Fibroblast of peridontal ligament (primary cell): ENCODE measurements at regions not wholly inside any gene's neighbourhood (a gene's known extent, or its start where the extent isn't known, plus 50 kb on each side); places are given as distances from the start of the nearest gene placed in this dataset.

Experiments used
- DNase-seq: peaks from one replicate; pipeline ENCODE4 v3.0.0-alpha.2; 2010; ENCODE audit errors: extremely low read depth

DNA sequence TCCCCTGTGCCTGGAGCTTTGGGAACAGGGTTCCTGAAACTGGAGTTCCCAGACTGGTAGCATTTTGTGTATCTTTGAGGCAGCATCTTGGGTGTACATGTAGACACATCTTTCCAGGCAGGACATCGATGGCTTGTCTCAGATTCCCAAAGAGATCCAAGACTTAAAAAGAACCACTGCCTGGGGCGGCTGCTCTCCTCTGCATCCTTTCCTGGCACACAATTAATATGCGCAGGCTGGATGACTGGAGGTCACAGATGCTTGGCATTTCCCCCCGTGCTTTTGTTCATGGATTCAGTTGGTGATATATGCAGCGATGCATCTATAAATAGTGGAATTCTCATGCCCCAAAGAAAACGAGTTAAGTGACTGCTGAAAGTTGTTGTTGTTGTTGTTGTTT is 80.5 kb downstream of the CLDN34 start:
- no peak for DNase-seq

DNA sequence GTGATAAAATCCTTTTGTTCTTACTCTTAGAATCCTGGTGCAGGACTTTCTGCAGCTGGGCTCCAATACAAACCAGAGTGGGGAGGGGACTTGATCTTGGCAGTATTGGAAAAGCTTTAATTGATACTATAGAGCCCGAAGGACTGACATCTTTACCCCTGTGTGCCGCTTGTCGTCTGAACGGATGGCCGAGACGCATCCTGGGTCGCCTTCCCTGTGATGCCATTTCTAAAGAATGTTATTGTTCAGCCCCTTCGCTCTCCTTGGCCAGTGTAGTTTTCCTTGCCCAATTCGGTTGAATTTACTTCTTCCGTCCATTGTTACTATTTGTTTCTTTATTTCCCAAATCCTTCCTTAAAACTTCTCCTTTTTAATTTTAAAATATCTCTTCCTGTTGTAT is 80.9 kb downstream of the CLDN34 start:
- DNase-seq = no peak

DNA sequence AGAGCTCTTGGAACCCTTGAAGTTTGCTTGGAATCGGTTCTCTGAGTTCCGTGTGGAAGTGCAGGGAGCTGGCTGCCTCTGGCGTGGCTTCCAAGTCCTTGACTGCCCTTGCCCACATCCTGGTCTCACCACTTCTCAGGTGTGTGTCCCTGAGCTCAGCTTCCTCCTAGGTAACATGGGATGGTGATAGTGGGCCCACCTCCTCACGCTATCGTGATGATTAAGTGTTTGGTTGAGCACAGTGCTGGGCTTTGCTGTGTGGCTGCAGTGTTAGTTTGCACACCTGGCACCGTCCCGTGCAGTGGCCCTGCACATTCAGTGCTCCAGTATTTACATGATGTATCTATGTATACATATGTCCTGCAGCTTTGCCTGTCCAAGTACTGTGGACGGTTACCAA is 81.5 kb downstream of the CLDN34 start:
- no peak for DNase-seq

DNA sequence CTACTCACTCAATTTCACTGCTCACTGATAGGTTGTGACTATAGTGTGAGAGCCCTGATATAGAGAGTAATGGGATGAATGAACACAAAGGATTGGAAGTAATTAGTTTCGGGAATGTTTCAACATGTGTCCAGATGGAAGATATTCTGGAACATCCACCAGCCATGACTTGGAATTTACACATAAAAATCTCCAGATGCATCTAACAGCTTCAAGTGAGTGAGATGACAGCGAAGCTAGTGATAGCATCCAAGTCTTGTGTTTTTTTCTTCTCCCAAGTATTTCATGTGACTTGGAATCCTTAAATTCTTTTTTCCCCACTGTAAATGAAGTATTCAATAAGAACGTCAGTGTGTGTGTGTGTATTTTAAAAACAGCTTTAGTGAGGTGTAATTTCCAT is 82.1 kb downstream of the CLDN34 start:
- peak; percentile 43 for DNase-seq

DNA sequence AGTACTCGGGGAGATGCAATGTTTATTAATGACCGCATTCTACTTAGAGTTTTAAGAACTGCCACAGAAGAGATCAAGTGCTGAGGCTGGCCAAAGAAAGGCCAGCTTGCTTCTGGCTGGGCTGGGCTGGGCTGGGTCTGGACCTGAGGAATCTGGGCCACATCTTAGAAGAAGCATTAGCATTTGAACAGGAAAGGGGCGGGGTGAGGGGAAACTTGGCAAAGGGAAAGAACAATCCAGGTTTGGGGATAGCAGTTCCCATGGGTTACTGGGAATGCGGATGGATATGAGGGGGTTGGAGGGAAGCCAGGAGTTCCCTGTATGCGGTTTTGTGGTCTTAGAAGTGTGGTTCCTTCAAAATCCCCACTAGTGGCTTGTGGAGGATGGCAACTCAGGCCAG is 83.3 kb downstream of the CLDN34 start:
- DNase-seq = no peak

DNA sequence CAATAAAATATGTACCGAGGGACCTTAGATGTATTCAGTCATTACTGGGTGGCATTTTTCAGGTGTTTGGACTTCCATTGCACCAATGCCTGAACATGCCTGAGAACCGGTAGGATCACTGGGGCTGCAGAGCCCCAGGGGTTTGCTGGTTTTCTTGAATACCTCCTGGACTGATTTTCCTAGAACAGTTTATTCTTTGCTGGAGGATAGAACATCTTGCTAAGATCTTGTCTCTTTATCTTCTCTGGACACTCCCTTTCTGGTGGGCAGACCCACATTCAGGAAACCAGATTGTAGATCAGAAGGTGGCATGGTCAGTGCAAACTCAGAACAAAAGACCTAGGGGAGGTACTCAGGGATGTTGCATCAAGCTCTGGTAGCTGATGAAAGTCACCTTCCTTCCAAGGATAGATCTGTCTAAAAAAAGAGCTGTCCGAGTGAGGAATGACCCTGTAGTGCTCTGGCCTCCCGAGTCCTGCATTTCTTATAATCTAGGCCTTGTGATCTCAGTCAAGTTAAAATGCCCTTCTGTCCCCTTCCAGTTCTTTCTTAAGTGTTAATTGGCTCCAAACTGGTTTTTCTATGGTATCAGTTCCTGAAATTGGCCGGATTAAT is 84.8 kb downstream of the CLDN34 start:
- no peak for DNase-seq

DNA sequence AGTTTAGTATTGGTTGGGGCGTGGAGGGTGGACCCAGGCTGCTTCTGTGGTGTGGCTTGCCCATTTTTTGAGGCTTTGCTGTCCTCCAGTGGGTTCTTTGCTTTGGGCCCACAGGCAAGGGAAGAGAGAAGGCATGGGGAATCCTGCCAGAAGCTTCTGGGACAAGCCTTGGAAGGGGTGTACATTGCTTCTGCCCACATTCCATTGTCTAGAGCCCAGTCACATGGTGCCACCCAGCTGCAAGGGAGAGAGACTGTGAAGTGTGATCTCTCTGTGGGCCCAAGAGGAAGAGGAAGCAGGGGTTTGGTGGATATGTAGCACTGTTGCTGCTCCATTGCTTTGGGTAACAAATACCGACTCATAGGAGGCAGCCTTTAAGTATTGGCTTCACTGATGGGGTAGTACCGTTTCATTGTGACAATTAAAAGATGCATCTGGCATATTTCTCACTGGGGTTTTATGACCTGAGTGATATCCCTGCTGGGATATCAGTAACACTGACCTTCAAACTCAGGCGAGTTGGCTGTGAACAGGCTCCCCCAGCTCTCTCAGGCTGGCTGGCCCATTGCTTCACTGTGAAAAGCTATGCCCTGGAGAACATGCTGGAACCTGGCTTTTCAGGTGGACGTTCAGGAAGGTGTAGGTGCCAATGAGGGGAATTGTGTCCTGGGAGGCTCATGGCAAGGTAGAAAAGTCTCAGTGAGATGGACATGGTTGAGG is 85.9 kb downstream of the CLDN34 start:
- peak; percentile 38 for DNase-seq

DNA sequence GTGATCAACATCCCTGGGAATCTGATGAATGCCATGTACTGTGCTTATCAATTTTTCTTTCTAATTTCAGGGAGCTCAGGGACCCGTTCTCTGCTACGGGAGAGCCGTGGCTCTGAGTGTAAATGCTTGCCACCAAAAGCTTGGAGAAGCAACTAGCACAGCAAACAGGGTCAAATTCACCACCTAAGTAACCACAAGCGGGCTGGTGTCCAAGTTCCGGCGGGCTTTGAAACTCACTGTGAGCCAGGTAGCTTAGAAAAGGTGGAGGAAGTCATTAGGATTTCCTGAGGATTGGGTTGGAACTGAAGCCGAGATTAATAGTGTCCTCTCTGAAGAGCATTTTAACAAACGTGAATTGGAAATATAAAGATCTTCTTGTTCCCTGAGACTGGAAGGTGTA is 87.2 kb downstream of the CLDN34 start:
- no peak for DNase-seq

DNA sequence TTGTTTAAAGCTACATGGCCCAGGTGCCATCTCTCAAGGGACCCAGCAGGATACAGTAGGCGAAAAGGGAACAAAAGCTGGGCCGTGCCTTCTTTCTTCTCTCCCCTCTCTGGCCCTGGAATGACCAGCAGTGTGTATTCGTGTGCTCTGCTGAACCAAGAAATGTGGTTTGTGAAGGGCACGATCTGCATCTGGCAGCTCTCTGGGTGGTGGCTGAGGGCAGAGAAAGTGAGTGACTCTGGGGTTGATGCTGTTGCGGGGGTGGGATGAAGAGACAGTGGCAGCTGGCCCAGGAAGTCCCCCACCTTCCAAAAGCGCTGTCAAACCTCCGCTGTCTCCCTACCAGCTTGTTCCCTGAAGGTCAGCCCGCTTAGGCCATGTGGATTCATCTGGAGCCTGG is 88.3 kb downstream of the CLDN34 start:
- DNase-seq = no peak

DNA sequence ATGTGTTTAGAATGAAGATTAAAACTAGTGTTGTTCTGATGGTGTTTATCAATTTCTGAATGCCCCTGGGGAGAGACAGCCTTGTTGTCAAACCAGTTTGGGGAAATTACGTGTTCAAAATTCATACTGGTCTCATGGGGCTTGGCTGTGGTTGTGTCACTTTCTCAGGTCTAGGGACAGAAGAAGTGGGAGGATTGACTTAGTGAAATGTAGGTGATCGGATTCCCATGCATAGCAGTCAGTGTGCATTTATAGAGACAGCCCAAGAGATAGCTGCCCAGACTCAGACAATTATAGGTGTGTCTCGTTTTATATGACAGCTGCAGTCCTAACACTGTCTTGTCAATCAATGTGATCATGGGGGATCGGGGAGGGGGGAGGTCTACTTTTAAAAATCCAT is 94.4 kb upstream of the CLCN4 start:
- no peak for DNase-seq

DNA sequence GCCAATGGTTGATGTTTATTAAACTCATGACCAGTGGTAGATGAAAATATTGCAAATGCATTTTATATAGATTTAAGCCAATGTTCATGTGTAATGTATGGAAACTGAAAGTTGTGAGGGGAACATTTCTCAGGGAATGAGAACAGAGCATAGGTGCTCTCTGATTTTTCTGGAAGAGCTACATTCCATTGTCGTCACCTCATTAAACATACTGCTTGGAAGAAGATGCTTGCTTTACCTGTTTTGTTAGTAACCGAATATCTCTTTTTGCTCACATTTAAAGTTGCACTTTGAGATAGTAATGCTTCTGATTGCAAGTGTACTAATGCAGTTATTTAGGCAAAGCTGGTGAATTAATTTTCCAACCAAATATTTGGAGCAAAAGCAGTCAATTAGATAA is 93.8 kb upstream of the CLCN4 start:
- DNase-seq = no peak

DNA sequence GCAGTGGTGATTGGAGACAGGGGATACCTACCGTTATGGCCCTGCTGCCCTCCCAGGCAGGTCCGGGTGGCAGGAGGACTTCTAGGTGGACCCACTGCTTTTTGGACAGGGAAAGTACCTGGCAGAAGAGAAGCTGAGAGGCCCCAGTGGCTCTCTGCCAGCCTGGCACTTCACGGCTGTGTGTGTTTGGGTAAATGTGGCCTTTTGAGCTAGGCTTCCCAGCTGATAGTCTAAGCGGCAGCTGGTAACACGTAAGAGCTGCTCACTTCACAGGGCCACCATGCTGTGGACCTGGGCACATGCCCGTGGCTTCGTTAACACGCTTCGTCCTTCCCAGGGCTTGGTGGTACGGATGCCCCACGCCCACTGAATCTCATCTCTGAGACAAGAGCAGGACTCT is 92.0 kb upstream of the CLCN4 start:
- DNase-seq = no peak

DNA sequence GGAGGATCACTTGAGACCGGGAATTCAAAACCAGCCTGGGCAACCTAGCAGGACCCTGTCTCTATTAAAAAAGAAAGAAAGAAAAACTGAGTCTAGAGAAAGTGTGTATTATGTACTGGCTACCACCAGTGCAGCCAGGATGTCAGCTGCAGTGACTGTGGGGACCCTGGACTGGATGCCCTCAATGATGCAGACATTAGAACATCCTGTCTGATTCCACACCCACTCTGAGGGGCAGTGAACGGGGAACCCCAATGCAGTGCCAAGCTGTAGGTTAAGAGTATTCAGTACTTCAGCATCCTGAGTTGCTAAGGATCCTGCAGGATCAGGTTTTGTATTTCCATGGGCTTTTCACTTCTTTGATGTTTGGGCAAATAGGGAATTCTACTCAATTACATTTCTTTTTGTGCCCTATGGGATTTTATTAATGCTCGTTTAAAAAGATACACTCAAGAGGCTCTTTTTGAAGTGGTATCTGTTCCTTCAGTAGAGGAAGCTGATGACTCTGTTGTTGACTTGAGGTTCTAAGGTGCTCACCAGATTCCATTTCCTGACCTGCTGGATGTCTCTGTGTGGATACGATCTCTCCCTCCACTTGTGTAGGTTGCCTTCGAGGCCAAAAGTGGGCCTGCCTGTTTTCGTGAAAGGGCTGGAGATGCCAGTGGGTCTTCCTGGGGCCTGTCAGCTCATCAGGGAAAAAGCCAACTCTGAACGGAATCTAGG is 85.9 kb upstream of the CLCN4 start:
- DNase-seq = no peak

DNA sequence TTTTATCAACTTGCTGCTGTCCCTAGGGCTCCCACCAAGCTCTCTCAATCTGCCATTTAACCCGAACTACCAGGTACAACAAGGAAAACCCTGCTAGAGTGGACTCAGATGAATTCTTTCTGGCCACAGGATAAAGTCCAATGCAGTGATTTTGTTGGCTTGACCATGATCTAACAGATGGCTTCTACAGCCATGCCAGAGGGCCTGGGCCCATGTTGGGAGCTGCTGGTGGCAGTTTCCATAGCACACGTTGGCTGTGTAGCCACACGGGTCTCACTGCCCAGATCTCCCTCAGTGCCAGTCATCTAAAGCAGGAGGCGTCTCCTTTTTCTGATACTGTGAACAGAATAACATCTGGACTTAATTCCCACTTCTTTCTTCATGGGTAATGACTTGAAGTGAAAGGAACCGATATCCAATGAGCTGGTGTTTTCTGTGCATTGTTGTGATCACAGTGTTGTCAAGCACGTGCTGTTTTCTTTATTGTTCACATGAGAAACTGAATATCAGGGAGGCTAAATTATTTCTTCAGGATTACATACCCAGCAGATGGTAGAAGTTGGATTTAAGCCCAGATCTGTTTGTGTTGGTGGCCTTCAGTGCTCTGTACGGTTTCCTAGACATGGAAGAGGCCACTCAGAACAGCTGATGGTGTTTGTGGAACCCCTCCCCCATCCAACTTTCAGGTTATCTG is 85.2 kb upstream of the CLCN4 start:
- peak; percentile 61 for DNase-seq

DNA sequence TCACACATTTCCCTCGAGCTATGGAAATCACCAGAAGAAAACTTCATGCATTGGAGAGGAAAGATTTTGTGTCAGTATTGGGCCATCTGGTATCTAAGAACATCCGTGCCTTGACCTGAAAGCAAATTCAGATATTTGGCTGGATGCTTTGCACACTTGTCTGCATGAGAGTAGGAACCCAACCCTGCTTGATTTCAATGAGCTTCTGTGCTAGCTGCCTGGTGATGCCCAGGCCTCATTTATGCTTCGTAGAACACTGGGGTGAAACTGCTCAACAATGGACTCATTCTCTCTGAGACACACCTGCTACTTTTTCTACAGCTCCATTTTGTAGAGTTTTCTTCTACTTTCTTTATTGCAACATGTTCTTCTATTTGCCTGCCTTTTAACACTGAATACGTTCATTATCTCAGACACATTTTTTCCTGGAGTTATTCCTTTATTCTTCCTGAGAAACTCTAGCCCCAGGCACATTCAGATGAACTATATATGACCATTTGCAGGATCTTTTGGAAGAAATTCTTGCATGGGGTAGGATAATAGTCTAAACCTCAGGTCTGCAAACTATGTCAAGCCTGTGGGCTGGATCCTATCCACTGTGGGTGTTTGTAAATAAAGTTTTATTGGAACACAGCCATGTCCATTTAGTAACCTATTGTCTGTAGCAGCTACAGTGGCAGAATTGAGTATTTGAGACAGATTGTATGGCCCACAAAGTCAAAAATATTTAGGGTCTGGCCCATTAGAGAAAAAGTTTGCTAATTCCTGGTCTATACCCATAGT is 83.8 kb upstream of the CLCN4 start:
- DNase-seq = no peak

DNA sequence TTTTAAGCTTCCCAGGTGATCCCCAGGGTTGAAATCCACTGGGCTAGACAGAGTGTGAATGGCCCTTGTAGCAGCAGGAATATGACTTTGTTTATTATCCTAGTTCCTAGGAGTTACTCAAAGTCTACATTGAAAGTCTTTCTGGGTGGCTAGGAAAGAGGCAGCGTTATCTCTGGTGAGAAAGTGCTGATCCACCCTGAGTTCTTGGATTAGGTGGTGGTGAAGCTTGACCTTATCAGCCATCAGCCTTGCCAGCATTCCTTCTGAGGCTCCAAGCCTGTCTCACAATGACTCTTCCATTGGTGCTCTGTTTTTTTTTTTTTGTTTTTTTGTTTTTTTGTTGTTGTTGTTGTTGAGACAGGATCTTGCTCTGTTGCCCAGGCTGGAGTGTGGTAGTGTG is 83.1 kb upstream of the CLCN4 start:
- DNase-seq = no peak

DNA sequence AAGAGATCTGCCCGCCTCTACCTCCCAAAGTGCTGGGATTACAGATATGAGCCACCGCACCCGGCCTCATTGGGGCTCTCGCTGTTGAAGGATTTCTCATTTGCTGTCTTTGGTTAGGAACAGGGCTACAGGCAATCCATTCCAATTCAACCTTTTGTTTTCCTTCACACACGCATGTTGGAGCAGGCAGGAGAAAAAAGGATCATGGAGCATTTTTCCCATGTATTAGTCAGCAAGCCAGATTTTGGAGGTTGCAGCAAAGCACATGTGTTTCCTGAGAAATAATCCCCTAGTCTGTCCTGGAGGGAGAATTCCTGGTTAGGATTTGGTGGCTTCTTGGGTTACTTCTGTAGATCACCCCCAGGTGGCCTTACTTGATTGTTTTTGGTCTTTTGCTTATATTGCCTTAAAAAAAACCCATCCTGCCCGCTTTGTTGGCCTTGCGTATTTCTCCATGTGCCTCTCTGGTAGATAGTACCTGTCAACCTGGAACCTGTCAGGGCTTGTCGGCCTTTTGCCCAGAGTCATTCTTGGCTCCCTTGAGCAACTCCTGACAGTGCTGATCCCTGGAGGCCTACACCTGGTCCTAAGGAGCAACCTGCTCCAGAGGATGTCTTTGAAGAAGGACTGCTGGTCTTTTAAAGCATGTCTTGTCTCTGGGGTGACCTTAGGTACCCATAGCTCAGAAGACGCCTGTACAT is 82.4 kb upstream of the CLCN4 start:
- DNase-seq = no peak

DNA sequence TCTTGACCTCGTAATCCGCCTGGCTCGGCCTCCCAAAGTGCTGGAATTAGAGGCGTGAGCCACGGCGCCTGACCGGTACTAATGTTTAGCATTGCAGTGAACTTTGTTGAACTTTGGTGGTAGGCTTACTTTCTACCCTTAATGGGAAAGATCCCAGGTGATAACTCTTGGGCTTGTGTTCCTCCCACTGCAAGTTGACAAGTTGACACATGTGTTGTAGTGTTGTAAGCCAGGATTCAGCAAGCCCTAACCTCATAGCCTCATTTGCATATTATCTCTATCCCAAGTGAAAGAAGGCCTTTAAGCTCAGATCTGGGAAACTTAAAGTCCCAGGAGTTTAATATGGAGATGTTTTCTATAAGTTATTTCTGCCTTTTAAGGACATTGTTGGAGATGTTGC is 80.0 kb upstream of the CLCN4 start:
- no peak for DNase-seq

DNA sequence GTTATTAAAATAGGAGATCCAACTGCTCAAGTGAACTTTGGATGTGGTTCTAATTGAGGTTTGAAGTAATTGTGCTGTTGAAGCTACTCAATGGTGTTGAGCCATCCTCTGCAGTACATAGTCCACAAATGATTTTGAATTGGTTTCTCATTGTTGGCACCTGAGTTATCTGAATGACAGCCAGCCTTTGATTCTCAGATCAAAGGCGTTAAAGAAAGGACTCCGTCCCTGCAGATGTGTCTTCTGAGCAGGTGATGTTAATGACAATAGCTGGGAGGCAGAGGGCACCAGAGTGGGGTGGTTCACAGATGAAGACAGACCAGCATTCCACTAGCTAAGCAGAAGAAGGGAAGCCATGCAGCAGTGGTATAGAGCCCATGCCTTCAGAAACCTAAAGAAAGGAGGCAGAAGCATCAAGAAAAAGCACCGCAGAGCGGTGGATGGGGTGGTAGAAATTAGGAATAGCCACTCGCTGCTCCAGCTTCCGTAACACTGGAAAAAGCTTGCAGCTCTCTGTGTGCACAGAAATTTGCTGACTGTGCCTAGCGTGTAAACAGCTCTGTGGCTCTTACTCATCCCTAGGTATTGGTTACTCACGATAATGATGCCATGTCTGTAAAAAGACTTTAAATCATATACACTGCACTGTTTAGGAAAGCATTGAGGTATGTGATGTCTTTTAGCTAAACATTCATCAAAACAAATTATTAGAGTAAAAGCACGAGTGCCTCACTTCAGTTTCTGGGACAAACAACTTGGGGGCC is 79.2 kb upstream of the CLCN4 start:
- peak; percentile 67 for DNase-seq

DNA sequence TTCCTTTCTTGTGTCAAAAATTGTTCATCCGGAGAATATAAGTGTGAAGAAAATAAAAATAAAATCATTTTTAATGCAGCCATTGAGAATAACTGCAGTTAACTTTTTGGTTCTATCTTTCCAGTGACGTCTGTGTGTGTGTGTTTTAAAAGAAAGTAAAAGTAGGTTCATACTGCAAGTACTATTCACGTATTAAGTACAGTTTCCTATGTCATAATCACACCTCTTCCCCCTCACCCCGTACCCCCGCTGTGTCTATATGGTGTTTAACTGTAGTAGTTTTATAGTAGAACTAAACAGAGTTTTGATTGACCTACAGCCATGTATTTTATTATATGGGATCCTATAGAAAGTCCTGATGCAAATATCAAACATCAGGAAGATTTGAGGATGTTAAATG is 78.5 kb upstream of the CLCN4 start:
- DNase-seq = no peak
